GM12891 (cell line): ENCODE measurements at regions not wholly inside any gene's neighbourhood (a gene's known extent, or its start where the extent isn't known, plus 50 kb on each side); places are given as distances from the start of the nearest gene placed in this dataset.

ENCODE experiments used
- PAX5 ChIP-seq: IDR thresholded peaks from 2 replicates; pipeline ENCODE4 v1.6.1; 2011; ENCODE audit warnings: low read length, moderate library complexity, mild to moderate bottlenecking; ENCODE audit not compliant: insufficient read depth, severe bottlenecking
- POLR2A ChIP-seq: IDR thresholded peaks from 2 replicates; pipeline ENCODE4 v1.6.1; 2011; ENCODE audit warnings: low read depth, low read length, control low read depth
- POLR2AphosphoS5 ChIP-seq: IDR thresholded peaks from 2 replicates; pipeline ENCODE4 v1.6.1; 2011; ENCODE audit warnings: low read depth, low read length, control low read depth

DNA sequence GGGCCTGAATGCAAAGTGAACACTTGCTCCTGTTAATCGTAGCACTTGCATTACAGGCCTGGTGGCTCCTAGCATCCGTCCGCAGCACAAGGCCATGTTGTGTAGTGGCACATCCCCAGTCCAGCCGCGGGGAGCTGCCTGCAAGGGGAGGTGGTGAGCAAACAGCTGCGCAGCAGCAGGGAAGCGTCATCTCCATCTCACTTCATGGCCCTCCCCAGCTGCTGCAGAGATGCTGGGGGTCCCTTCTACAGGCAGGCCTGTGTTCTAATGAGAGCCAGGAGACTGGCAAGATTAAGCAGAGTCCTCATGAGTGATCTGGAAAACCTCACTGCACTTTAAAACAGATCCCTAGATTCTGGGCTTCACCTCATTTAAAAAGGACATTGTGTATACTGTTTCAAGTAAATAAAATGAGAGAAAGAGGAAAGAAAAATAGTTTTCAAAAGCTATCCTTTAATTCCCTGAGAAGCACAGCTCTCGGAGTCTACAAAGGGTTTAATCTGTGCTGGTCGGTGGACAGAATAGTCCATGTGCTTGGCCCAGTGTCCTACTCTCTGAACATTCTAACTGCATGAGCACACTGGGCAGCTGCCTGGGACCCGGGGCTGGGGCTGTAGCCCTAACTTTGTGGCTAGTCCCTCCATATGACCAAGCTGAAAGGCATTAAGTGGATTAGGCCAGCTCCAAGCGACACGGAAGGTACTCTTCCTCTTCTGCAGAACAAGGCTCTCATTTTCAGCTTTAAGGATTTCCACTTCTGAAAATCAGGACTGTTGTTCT lies 125.8 kb downstream of the LY86 start:
- no peak for TF ChIP-seq POLR2A
- TF ChIP-seq POLR2AphosphoS5: no peak
- no peak for TF ChIP-seq PAX5
